ENCODE measurements at regions not wholly inside any gene's neighbourhood (a gene's known extent, or its start where the extent isn't known, plus 50 kb on each side); places are given as distances from the start of the nearest gene placed in this dataset.

GRCh38 chr18:4510160-4510559 is 55.1 kb upstream of the DLGAP1 start:
- intact Hi-C loops (cut with micrococcal nuclease): no loop called here
- DNase-seq: no peak
- ATAC-seq: no peak
